ENCODE measurements at regions not wholly inside any gene's neighbourhood (a gene's known extent, or its start where the extent isn't known, plus 50 kb on each side); places are given as distances from the start of the nearest gene placed in this dataset.

- Histone ChIP-seq H3K4me3 (ENCODE audit: low read depth, low read length) (no peak overlapping the region), H3K4me1 (ENCODE audit: insufficient read depth) (no peaks in the 10 kb centered on the region), H3K27ac (ENCODE audit: low read depth) (no peak overlapping the region), H3K36me3 (ENCODE audit: insufficient read depth) (no peaks in the 10 kb centered on the region)
- no peak for DNase-seq (ENCODE audit: extremely low spot score)
- WGBS = 61% methylated on average over 24 of the region's 24 CpGs
Measured at GRCh38 chr2:2564300-2565078, 233.4 kb upstream of the MYT1L start.

GRCh38 chr2:2563309-2563860, 232.3 kb upstream of the MYT1L start:
- no peak for DNase-seq (ENCODE audit: extremely low spot score)
- no peaks in the 10 kb centered on the region for H3K36me3 ChIP-seq (ENCODE audit: insufficient read depth)
- H3K4me3 ChIP-seq (ENCODE audit: low read depth, low read length) = no peak overlapping the region
- 73% methylated on average over 8 of the region's 8 CpGs for WGBS
- no peak overlapping the region for H3K27ac ChIP-seq (ENCODE audit: low read depth)
- H3K4me1 ChIP-seq (ENCODE audit: insufficient read depth) = no peaks in the 10 kb centered on the region

DNA sequence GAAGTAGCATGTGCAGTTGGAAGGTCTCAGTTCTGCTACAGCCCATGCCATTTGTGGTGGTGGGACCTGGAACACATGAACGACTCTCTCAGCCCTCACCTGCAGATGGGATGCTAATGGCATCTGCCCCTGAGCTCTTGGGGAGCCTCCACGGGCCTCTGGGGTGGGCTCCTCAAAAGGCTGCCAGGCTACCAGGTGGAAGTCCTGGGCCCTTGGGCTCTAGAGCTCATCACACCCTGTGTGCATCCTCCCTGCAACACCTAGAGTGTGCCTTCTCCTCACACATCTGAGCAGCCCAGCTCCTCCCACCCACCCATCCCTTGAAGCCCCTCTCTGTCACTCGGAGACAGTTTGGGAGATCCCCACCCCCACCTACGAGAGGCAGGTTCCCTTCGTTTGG, 231.8 kb upstream of the MYT1L start:
- no peak overlapping the region for H3K4me3 ChIP-seq (ENCODE audit: low read depth, low read length)
- no peaks in the 10 kb centered on the region for H3K4me1 ChIP-seq (ENCODE audit: insufficient read depth)
- no peak overlapping the region for H3K27ac ChIP-seq (ENCODE audit: low read depth)
- WGBS = 65% methylated on average over 5 of the region's 5 CpGs
- DNase-seq (ENCODE audit: extremely low spot score) = no peak
- H3K36me3 ChIP-seq (ENCODE audit: insufficient read depth) = no peaks in the 10 kb centered on the region

GRCh38 chr2:2561346-2562095, 230.4 kb upstream of the MYT1L start:
- H3K36me3 ChIP-seq (ENCODE audit: insufficient read depth) = no peaks in the 10 kb centered on the region
- H3K27ac ChIP-seq (ENCODE audit: low read depth) = no peak overlapping the region
- H3K4me1 ChIP-seq (ENCODE audit: insufficient read depth) = no peaks in the 10 kb centered on the region
- no peak overlapping the region for H3K4me3 ChIP-seq (ENCODE audit: low read depth, low read length)
- 90% methylated on average over 14 of the region's 14 CpGs for WGBS
- no peak for DNase-seq (ENCODE audit: extremely low spot score)

- Histone ChIP-seq H3K4me3 (ENCODE audit: low read depth, low read length) (no peak overlapping the region), H3K27ac (ENCODE audit: low read depth) (no peak overlapping the region), H3K36me3 (ENCODE audit: insufficient read depth) (no peaks in the 10 kb centered on the region), H3K4me1 (ENCODE audit: insufficient read depth) (no peaks in the 10 kb centered on the region)
- WGBS = 81% methylated on average over 16 of the region's 16 CpGs
- no peak for DNase-seq (ENCODE audit: extremely low spot score)
Measured at GRCh38 chr2:2560374-2561015, 229.4 kb upstream of the MYT1L start.

- no peak for DNase-seq (ENCODE audit: extremely low spot score)
- H3K4me3 ChIP-seq (ENCODE audit: low read depth, low read length) = no peak overlapping the region
- H3K27ac ChIP-seq (ENCODE audit: low read depth) = no peak overlapping the region
- H3K36me3 ChIP-seq (ENCODE audit: insufficient read depth) = no peaks in the 10 kb centered on the region
- WGBS = 88% methylated on average over 9 of the region's 9 CpGs
- no peaks in the 10 kb centered on the region for H3K4me1 ChIP-seq (ENCODE audit: insufficient read depth)
Measured at GRCh38 chr2:2558476-2558875, 227.4 kb upstream of the MYT1L start.

DNA sequence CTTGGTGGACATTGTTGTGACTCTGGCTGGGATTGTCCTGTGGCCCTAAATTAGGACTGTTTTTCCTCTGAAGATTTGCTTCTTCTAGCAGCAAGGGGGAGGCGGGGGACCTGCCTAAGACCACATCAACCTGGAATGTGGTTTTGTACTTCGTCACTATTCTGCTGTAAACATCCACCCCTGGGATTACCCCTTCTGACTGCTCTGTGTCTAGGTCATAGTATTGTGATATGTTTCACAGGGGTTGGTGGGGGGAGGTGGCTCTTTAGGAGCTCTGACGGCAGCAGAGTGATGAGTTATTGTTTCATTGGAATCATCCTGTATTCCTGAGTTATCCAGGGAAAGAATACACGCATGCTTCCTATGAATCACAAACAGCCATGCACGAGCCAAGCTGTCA, 226.4 kb upstream of the MYT1L start:
- H3K36me3 ChIP-seq (ENCODE audit: insufficient read depth) = no peaks in the 10 kb centered on the region
- no peak for DNase-seq (ENCODE audit: extremely low spot score)
- 61% methylated on average over 5 of the region's 5 CpGs for WGBS

GRCh38 chr2:2550856-2551255, 219.8 kb upstream of the MYT1L start:
- no peak for DNase-seq (ENCODE audit: extremely low spot score)
- Histone ChIP-seq H3K4me3 (ENCODE audit: low read depth, low read length) (no peak overlapping the region), H3K4me1 (ENCODE audit: insufficient read depth) (no peaks in the 10 kb centered on the region), H3K27ac (ENCODE audit: low read depth) (no peak overlapping the region), H3K36me3 (ENCODE audit: insufficient read depth) (no peaks in the 10 kb centered on the region)
- WGBS = 79% methylated on average over 3 of the region's 3 CpGs

More for the DNA sequence above, 226.4 kb upstream of the MYT1L start:
- Histone ChIP-seq H3K27ac (ENCODE audit: low read depth) (no peak overlapping the region), H3K4me1 (ENCODE audit: insufficient read depth) (no peaks in the 10 kb centered on the region), H3K4me3 (ENCODE audit: low read depth, low read length) (no peak overlapping the region)

DNA sequence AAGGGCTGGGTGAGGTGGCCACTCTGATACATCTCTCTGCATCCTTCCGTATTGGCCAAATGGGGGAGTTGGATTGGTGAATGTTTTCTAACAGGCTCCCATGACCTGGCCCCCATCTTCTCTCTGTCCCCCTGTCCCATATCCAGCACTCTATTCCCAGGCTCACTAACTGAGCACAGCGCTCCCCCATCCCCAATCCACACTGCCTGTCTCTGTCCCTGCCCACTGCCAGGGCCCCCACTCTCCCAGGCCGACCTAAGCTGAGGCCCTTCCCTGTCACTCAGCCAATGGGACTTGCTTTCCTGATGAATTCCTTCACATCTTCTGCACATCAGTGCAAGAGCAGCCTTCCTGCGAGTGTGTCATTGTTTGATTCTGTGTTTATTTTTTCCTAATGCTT, 216.8 kb upstream of the MYT1L start:
- DNase-seq (ENCODE audit: extremely low spot score) = no peak
- Histone ChIP-seq H3K4me3 (ENCODE audit: low read depth, low read length) (no peak overlapping the region), H3K27ac (ENCODE audit: low read depth) (no peak overlapping the region), H3K36me3 (ENCODE audit: insufficient read depth) (no peaks in the 10 kb centered on the region), H3K4me1 (ENCODE audit: insufficient read depth) (no peaks in the 10 kb centered on the region)
- 68% methylated on average over 4 of the region's 4 CpGs for WGBS

- H3K4me1 ChIP-seq (ENCODE audit: insufficient read depth) = no peaks in the 10 kb centered on the region
- no peak overlapping the region for H3K27ac ChIP-seq (ENCODE audit: low read depth)
- 78% methylated on average over 3 of the region's 3 CpGs for WGBS
Measured at GRCh38 chr2:2547451-2547850, 216.4 kb upstream of the MYT1L start.

GRCh38 chr2:2546046-2546445, 215.0 kb upstream of the MYT1L start:
- H3K4me3 ChIP-seq (ENCODE audit: low read depth, low read length) = no peak overlapping the region
- H3K27ac ChIP-seq (ENCODE audit: low read depth) = no peak overlapping the region
- DNase-seq (ENCODE audit: extremely low spot score) = no peak
- no peaks in the 10 kb centered on the region for H3K36me3 ChIP-seq (ENCODE audit: insufficient read depth)
- no peaks in the 10 kb centered on the region for H3K4me1 ChIP-seq (ENCODE audit: insufficient read depth)
- WGBS = 95% methylated on average over 9 of the region's 9 CpGs

More at GRCh38 chr2:2547451-2547850, 216.4 kb upstream of the MYT1L start:
- DNase-seq (ENCODE audit: extremely low spot score) = no peak
- H3K36me3 ChIP-seq (ENCODE audit: insufficient read depth) = no peaks in the 10 kb centered on the region
- H3K4me3 ChIP-seq (ENCODE audit: low read depth, low read length) = no peak overlapping the region

DNA sequence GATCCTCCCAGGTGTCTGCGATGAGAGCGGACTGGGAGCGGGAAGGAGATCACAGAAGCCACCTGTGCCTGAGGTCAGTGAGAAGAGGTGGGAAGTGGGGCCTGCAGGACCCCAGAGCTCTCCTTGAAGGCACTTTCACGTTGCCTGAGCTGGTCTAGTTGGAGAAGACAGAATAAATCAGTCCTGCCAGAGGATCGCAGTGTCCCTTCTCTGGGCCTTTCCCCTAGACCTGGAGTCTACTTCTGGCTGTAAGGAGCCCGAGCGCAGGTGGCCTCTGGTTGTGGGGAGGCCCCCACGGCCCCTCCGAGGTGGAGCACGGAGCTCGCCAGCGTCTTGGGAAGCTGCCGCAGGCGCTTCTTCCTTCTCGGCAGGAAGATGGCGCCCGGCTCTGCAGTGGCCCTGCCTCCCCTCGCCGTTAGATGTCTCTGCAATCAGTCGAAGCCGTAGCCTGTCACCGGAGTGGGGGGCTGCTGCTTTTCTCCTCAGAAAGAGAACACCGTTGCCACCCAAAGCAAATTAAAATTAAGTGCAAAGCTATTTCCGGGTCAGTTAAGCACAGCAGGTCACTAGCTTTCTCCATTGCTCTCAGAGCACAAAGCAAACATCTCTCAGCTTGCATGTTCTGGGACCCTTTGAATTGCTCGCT, 212.0 kb upstream of the MYT1L start:
- Histone ChIP-seq H3K4me3 (ENCODE audit: low read depth, low read length) (no peak overlapping the region), H3K4me1 (ENCODE audit: insufficient read depth) (no peaks in the 10 kb centered on the region), H3K27ac (ENCODE audit: low read depth) (no peak overlapping the region), H3K36me3 (ENCODE audit: insufficient read depth) (no peaks in the 10 kb centered on the region)
- DNase-seq (ENCODE audit: extremely low spot score) = no peak
- 60% methylated on average over 25 of the region's 25 CpGs for WGBS

DNA sequence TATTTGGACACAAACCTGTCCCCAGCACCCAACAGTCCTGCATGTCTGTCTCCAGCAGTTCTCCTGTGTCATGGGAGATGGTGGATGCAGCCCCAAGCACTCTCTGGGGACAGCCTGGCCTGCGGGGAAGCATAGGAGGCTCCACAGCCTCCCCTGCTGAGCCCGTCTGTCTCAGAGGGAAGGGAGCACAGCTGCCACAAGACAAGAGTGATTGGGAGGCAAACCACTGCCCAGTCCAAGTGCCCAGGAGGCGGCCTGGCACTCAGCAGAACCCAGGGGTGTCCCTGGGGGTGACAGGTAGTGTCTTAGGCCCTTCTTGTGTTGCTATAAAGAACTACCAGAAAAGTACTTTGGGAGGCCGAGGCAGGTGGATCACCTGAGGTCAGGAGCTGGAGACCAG, 211.2 kb upstream of the MYT1L start:
- H3K4me3 ChIP-seq (ENCODE audit: low read depth, low read length) = no peak overlapping the region
- no peaks in the 10 kb centered on the region for H3K4me1 ChIP-seq (ENCODE audit: insufficient read depth)
- WGBS = 87% methylated on average over 4 of the region's 4 CpGs
- DNase-seq (ENCODE audit: extremely low spot score) = no peak
- H3K36me3 ChIP-seq (ENCODE audit: insufficient read depth) = no peaks in the 10 kb centered on the region
- no peak overlapping the region for H3K27ac ChIP-seq (ENCODE audit: low read depth)
